CD4-positive, alpha-beta T cell treated with Interleukin-17A for 4 hours (primary cell): ENCODE measurements at regions not wholly inside any gene's neighbourhood (a gene's known extent, or its start where the extent isn't known, plus 50 kb on each side); places are given as distances from the start of the nearest gene placed in this dataset.
"Not testable (repeated sequence)": the region's sequence is repeated elsewhere in the genome, so short reads cannot be mapped to it uniquely, and the experiment has no call there.

ENCODE experiments used
- DNase-seq: peaks from one replicate; pipeline ENCODE4 v3.0.0-alpha.2; 2020; ENCODE audit warnings: mixed read lengths

DNA sequence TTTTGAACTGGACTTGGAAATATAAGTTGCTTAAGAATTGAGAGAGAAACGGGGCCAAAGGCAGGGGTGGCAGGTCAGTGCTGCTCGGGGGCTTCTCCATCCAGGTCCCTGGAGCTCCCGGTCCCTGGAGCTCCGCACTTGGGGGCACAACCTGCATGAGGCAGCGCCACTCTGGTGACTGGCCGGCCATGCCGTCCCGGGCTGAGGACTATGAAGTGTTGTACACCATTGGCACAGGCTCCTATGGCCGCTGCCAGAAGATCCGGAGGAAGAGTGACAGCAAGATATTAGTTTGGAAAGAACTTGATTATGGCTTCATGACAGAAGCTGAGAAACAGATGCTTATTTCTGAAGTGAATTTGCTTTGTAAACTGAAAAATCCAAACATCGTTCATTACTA, 76.9 kb upstream of the POTEG start:
- DNase-seq: not testable (repeated sequence)

DNA sequence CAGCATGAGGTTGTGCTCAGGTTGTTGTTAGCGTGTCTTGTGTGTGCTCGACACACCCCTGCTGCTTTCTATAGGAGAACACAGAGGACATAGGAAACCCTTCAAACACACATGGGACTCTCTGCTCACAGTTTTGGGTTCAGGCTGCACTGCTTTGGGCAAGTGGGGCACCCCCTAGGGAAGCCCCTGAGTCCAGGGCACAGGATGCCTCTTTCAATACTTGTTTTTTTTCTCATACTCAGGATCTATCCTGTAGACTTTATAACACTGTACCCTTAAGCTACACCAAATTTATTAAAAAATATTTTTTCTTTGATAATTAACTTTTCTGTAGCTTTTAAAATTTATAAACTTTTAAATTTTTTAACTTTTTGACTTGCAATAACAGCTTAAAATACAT, 55.3 kb upstream of the POTEG start:
- DNase-seq: not testable (repeated sequence)

DNA sequence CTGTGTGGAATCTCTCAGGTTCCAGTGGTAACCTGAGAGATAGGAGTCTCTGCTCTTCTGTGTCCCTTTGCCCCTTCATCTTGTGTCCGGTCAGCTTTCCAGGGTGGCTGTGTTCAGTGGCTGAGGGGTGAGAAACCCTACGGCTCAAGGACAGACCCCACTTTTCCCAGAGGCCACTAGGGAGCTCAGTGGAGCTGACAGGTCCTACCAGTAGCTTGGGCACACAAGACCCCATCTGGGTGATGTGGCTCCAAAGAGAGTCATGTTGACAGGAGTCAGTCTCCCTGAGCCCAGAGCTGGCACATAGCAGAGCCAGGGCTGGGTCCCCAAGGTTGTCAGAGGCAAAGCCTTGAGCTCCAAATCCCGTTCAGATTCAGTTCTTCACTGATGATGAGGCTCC, 54.3 kb upstream of the POTEG start:
- DNase-seq: not testable (repeated sequence)

DNA sequence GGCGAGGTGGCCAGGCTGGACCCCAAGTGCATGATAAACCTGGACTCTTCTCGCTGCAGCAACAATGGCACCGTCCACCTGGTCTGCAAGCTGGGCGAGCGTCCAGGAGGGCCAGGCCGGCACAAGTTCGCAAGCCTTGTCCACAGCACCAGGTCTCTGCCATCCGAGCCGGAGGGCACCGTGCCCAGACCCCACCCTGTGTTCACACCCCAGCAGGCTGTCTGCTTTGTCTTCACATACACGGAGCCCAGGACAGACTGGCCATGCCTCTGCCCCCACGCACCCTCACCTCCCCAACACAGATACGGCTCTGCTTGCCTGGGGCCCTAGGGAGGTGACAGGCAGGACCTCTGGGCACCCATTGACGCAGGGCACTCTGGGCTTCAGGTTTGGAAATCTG, 53.5 kb upstream of the POTEG start:
- not testable (repeated sequence) for DNase-seq

DNA sequence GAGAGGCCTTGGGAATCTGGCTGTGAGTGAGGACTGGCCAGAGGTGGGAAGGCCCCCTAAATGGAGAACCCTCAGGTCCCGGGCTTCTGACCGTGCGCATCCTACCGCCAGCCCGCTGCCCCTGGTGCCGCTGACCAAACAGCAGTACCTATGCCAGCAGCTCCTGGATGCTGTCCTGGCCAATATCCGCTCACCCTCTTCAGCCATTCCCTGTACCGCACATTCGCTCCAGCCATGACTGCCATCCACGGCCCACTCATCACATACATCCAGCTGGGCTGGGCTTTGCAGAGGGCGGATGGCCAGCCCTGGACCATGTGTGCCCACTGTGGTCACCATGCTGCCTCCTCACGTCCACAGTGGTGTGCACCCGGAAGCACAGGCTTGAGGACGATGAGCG, 53.1 kb upstream of the POTEG start:
- DNase-seq: not testable (repeated sequence)

DNA sequence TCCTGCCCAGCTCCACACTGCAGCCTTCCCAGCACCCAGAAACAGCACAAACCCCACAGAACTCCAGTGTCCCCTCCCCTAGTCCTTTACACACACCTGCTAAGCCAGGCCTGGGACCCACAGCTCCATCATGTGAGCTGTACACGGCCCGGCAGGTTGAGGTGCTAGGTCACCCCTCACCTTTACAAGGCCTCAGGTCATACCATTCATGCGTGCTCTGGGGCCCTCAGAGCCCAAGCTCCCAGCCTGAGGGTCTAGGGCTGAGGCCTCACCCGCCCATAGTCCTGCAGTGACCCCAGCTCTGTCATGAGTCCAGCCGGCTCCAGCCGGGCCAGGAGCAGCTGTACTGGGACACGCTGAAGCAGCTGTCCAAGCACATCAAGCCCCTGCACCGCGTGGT, 51.2 kb upstream of the POTEG start:
- peak; percentile 2 for DNase-seq
